B cell (primary cell): ENCODE measurements at regions not wholly inside any gene's neighbourhood (a gene's known extent, or its start where the extent isn't known, plus 50 kb on each side); places are given as distances from the start of the nearest gene placed in this dataset.

Experiments used
- ATAC-seq: fragments of 200-7000 bp; cut with Tn5 transposase; one replicate; pipeline ENCODE4 v1.10.0; 2021; ENCODE audit warnings: low read depth, mild to moderate bottlenecking, moderate number of reproducible peaks, moderate library complexity
- CTCF ChIA-PET: fragments of 350-600 bp; sonication (Branson Sonifier 250); formaldehyde crosslinking; loops from one replicate; lab custom pipeline; 2021; ENCODE audit warnings: antibody characterized with exemption, inconsistent platforms; lab: Charles Lee
- POLR2A ChIA-PET: fragments of 350-600 bp; sonication (Branson Sonifier 250); formaldehyde crosslinking; loops from one replicate; lab custom pipeline; 2021; ENCODE audit warnings: antibody characterized with exemption; lab: Charles Lee
- DNase-seq: peaks from one replicate; pipeline ENCODE4 v3.0.0; 2013
- H2AFZ ChIP-seq: 2 replicates; pipeline ENCODE4 v1.6.1; 2012; ENCODE audit warnings: mild to moderate bottlenecking, low read depth, low read length; ENCODE audit not compliant: insufficient read depth, poor library complexity, severe bottlenecking
- H3K27ac ChIP-seq, 2 donors: 1 replicate in 1 of 2; 2 replicates in 1 of 2; pipeline ENCODE4 v1.5.1; 2012 to 2013; ENCODE audit warnings: low read length in 2 of 2, mild to moderate bottlenecking in 2 of 2, moderate library complexity in 1 of 2
- H3K27me3 ChIP-seq, 4 experiments: fragments of 200-600 bp in 1 of 4; sonication (generic) in 1 of 4; replicated peaks in 1 of 4; 1 replicate in 2 of 4; 2 replicates in 2 of 4; pipeline versions ENCODE4 v1.6.1 to v1.7.0; 2013 to 2016; ENCODE audit warnings: low read length in 3 of 4, mild to moderate bottlenecking in 2 of 4, mixed read lengths in 1 of 4, moderate library complexity in 1 of 4; ENCODE audit not compliant: insufficient read depth in 4 of 4, control insufficient read depth in 3 of 4; ENCODE audit errors: control extremely low read depth in 1 of 4
- H3K36me3 ChIP-seq, 2 experiments: replicated peaks in 1 of 2; 1 replicate in 1 of 2; 2 replicates in 1 of 2; pipeline versions ENCODE4 v1.6.1 to v1.7.1; 2013; ENCODE audit warnings: low read length in 1 of 2; ENCODE audit not compliant: insufficient read depth in 2 of 2, control insufficient read depth in 1 of 2; ENCODE audit errors: control extremely low read depth in 1 of 2, extremely low read depth in 1 of 2
- H3K4me1 ChIP-seq, 2 donors: fragments of 200-600 bp in 1 of 2; sonication (generic) in 1 of 2; 1 replicate in 1 of 2; 2 replicates in 1 of 2; pipeline versions ENCODE4 v1.5.1 to v1.6.1; 2013 to 2017; ENCODE audit warnings: low read length in 2 of 2; ENCODE audit not compliant: control insufficient read depth in 2 of 2, insufficient read depth in 2 of 2
- H3K4me2 ChIP-seq: replicated peaks from 2 replicates; pipeline ENCODE3; 2012; ENCODE audit warnings: mild to moderate bottlenecking, low read depth, low read length; ENCODE audit not compliant: poor library complexity, severe bottlenecking
- H3K4me3 ChIP-seq, 5 experiments: fragments of 200-600 bp in 1 of 5; sonication (generic) in 1 of 5; 1 replicate in 3 of 5; 2 replicates in 2 of 5; pipeline versions ENCODE4 v1.5.1 to v1.7.0; 2011 to 2016; ENCODE audit warnings: low read length in 4 of 5, mild to moderate bottlenecking in 4 of 5, low read depth in 2 of 5, control low read depth in 1 of 5, moderate library complexity in 1 of 5; ENCODE audit not compliant: insufficient read depth in 1 of 5; ENCODE audit errors: control extremely low read depth in 1 of 5, extremely low read depth in 1 of 5
- H3K79me2 ChIP-seq: fragments of 200-600 bp; sonication (generic); one replicate; pipeline ENCODE4 v1.6.0; 2016; ENCODE audit warnings: low read length; ENCODE audit not compliant: control insufficient read depth, insufficient read depth
- H3K9ac ChIP-seq: fragments of 200-600 bp; sonication (generic); 2 replicates; pipeline ENCODE4 v1.6.1; 2017; ENCODE audit warnings: mild to moderate bottlenecking, low read length, moderate library complexity
- H3K9me3 ChIP-seq, 3 donors: one replicate each; pipeline versions ENCODE4 v1.6.1 to v1.7.1; 2013; ENCODE audit warnings: low read length in 2 of 3; ENCODE audit not compliant: control insufficient read depth in 2 of 3, insufficient read depth in 1 of 3; ENCODE audit errors: control extremely low read depth in 1 of 3
- H4K20me1 ChIP-seq: 2 replicates; pipeline ENCODE4 v1.6.0; 2012; ENCODE audit warnings: mild to moderate bottlenecking, low read length; ENCODE audit not compliant: insufficient read depth, control insufficient read depth, poor library complexity, severe bottlenecking
- H3K27ac Mint-ChIP-seq: one replicate; pipeline ENCODE4 v1.8.0; 2021; ENCODE audit warnings: mixed read lengths
- H3K27me3 Mint-ChIP-seq: one replicate; pipeline ENCODE4 v1.8.0; 2021; ENCODE audit warnings: mixed read lengths
- H3K4me1 Mint-ChIP-seq: one replicate; pipeline ENCODE4 v1.8.0; 2021; ENCODE audit warnings: mixed read lengths
- H3K4me3 Mint-ChIP-seq: one replicate; pipeline ENCODE4 v1.8.0; 2021; ENCODE audit warnings: mixed read lengths
- H3K9me3 Mint-ChIP-seq: one replicate; pipeline ENCODE4 v1.8.0; 2022; ENCODE audit warnings: mixed read lengths; ENCODE audit not compliant: insufficient read depth
- EZH2 ChIP-seq: IDR thresholded peaks from 2 replicates; pipeline ENCODE4 v1.6.1; 2012; ENCODE audit warnings: borderline replicate concordance, low read depth, mild to moderate bottlenecking, moderate library complexity, low read length; ENCODE audit not compliant: insufficient read depth, poor library complexity, severe bottlenecking
- WGBS: methylation state at CpG from one replicate; pipeline ENCODE4 v1.1.5; 2013; ENCODE audit warnings: missing lambda C conversion rate; ENCODE audit not compliant: insufficient coverage; 5-methylcytosine and 5-hydroxymethylcytosine counted together
- intact Hi-C: fragments of 100-400 bp; cut with micrococcal nuclease; formaldehyde crosslinking; loops from one replicate; pipeline ENCODE4 v1.10.0; 2022
- TF ChIP-seq, protein P1 (sequence below): fragments of 200-600 bp; IDR thresholded peaks from one replicate; pipeline ENCODE4 v1.8.0; 2022; ENCODE audit warnings: antibody characterized with exemption, mild to moderate bottlenecking

GRCh38 chr3:117217355-117217754 lies 507.8 kb downstream of the TUSC7 start:
- H3K27ac Mint-ChIP-seq, result no peak overlapping the region
- Histone ChIP-seq H3K9ac (no peak overlapping the region), H3K9me3 (no peaks in the 10 kb centered on the region), H3K27me3 (no peaks in the 10 kb centered on the region), H3K4me2 (no peak overlapping the region), H3K4me1 (no peaks in the 10 kb centered on the region), H2AFZ (no peak overlapping the region), H3K27ac (no peak overlapping the region), H3K4me3 (no peak overlapping the region), H4K20me1 (no peaks in the 10 kb centered on the region), H3K79me2 (no peaks in the 10 kb centered on the region), H3K36me3 (no peaks in the 10 kb centered on the region)
- peaks cover 3% of the 10 kb centered on the region for H3K27me3 Mint-ChIP-seq
- POLR2A ChIA-PET, result no interaction called here
- TF ChIP-seq, protein P1, sequence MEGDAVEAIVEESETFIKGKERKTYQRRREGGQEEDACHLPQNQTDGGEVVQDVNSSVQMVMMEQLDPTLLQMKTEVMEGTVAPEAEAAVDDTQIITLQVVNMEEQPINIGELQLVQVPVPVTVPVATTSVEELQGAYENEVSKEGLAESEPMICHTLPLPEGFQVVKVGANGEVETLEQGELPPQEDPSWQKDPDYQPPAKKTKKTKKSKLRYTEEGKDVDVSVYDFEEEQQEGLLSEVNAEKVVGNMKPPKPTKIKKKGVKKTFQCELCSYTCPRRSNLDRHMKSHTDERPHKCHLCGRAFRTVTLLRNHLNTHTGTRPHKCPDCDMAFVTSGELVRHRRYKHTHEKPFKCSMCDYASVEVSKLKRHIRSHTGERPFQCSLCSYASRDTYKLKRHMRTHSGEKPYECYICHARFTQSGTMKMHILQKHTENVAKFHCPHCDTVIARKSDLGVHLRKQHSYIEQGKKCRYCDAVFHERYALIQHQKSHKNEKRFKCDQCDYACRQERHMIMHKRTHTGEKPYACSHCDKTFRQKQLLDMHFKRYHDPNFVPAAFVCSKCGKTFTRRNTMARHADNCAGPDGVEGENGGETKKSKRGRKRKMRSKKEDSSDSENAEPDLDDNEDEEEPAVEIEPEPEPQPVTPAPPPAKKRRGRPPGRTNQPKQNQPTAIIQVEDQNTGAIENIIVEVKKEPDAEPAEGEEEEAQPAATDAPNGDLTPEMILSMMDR, result no peak
- no peak for TF ChIP-seq EZH2
- ATAC-seq (no peak), DNase-seq (no peak)
- CTCF ChIA-PET, result no interaction called here
- peaks cover 2% of the 10 kb centered on the region for H3K9me3 Mint-ChIP-seq
- intact Hi-C loops, result no loop called here
- WGBS, result no CpG with 5 or more reads among the region's 3 CpGs
- no peaks in the 10 kb centered on the region for H3K4me1 Mint-ChIP-seq
- no peak overlapping the region for H3K4me3 Mint-ChIP-seq

DNA sequence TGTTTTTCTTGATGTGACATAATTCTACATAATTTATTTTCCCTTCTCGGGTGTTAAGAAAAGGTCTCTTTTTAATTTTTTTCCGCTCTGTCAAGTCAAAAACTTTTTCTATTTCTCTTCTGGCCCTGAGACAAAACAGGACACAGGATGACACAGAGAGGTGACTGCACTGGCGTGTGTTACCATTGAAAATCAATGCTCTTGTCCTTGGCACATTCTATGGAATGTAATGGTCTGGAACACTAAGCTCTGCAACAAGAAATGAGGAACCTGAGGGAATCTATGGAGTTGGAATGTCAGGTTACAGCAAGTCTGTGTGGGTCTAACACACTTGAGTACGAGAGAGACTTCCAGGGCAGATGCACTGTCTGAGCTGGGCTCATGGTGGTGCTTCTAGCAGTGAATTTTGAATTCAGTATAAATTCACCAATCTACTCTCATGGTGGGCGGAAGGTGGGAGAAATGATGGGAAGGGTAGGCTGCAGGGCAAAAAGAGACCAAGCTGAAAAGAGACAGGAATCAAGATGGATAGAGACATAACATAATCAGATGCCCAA lies 508.3 kb downstream of the TUSC7 start:
- Mint-ChIP-seq H3K27ac (no peak overlapping the region), H3K9me3 (no peaks in the 10 kb centered on the region), H3K4me3 (no peak overlapping the region), H3K4me1 (no peaks in the 10 kb centered on the region), H3K27me3 (peaks cover 3% of the 10 kb centered on the region)
- Histone ChIP-seq H3K9ac (no peak overlapping the region), H3K9me3 (no peaks in the 10 kb centered on the region), H3K36me3 (no peaks in the 10 kb centered on the region), H3K4me1 (no peaks in the 10 kb centered on the region), H3K4me3 (no peak overlapping the region), H2AFZ (no peak overlapping the region), H4K20me1 (no peaks in the 10 kb centered on the region), H3K79me2 (no peaks in the 10 kb centered on the region), H3K4me2 (no peak overlapping the region), H3K27ac (no peak overlapping the region), H3K27me3 (no peaks in the 10 kb centered on the region)
- intact Hi-C loops, result no loop called here
- DNase-seq, result no peak
- TF ChIP-seq, protein P1, result no peak
- no peak for TF ChIP-seq EZH2
- ATAC-seq, result no peak
- 84% methylated on average over 3 of the region's 5 CpGs for WGBS
- POLR2A ChIA-PET, result no interaction called here
- CTCF ChIA-PET, result no interaction called here
